Muscle layer of colon (tissue), 2 donors: ENCODE measurements at regions not wholly inside any gene's neighbourhood (a gene's known extent, or its start where the extent isn't known, plus 50 kb on each side); places are given as distances from the start of the nearest gene placed in this dataset.
"Not testable (repeated sequence)": the region's sequence is repeated elsewhere in the genome, so short reads cannot be mapped to it uniquely, and the experiment has no call there.

Experiments
- H3K27ac ChIP-seq: one replicate; pipeline ENCODE4 v1.7.0; 2013; ENCODE audit warnings: low read depth, mild to moderate bottlenecking, low read length, moderate library complexity
- H3K27me3 ChIP-seq, 2 donors: one replicate each; pipeline ENCODE4 v1.7.0; 2013; ENCODE audit warnings: low read length in 2 of 2, mild to moderate bottlenecking in 2 of 2; ENCODE audit not compliant: insufficient read depth in 2 of 2, control insufficient read depth in 1 of 2
- H3K36me3 ChIP-seq: one replicate; pipeline ENCODE4 v1.7.0; 2013; ENCODE audit warnings: mild to moderate bottlenecking, low read length; ENCODE audit not compliant: insufficient read depth
- H3K4me1 ChIP-seq: one replicate; pipeline ENCODE4 v1.7.0; 2013; ENCODE audit warnings: mild to moderate bottlenecking, low read length; ENCODE audit not compliant: insufficient read depth
- H3K4me3 ChIP-seq, 2 donors: one replicate each; pipeline ENCODE4 v1.7.0; 2013; ENCODE audit warnings: low read length in 2 of 2, low read depth in 1 of 2, mild to moderate bottlenecking in 1 of 2, moderate library complexity in 1 of 2
- H3K9ac ChIP-seq: one replicate; pipeline ENCODE4 v1.7.0; 2013; ENCODE audit warnings: low read length
- H3K9me3 ChIP-seq: one replicate; pipeline ENCODE4 v1.7.0; 2013; ENCODE audit warnings: mild to moderate bottlenecking, low read length
- donor health status: abdominal sarcoma.
- donor health status: Adenocarcinoma of cecum.

DNA sequence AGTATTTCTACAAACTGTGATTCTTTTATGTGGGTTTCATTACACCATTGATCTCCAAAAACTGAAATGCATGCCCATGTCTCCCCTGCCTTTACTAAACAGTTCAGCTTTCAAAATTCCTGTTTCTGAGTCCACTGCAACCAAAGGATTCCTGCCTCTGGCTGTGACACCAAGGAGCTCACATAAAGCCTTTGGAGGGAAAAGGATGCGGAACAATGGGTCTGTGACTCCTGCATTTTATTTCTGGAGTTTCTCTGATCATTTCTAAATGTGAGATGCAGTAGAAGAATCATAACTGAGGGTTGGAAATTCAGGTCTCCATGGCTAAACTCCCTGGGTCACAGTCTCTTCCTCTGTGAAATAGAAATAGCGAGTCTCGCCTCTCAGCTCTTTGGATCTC lies 149.5 kb downstream of the MEX3B start:
- Histone ChIP-seq H3K27ac (peak overlapping the region; percentile 41), H3K27me3 (no peaks in the 10 kb centered on the region), H3K4me1 (peaks cover 24% of the 10 kb centered on the region), H3K36me3 (no peaks in the 10 kb centered on the region), H3K9me3 (no peaks in the 10 kb centered on the region), H3K9ac (no peak overlapping the region), H3K4me3 (no peak overlapping the region)

DNA sequence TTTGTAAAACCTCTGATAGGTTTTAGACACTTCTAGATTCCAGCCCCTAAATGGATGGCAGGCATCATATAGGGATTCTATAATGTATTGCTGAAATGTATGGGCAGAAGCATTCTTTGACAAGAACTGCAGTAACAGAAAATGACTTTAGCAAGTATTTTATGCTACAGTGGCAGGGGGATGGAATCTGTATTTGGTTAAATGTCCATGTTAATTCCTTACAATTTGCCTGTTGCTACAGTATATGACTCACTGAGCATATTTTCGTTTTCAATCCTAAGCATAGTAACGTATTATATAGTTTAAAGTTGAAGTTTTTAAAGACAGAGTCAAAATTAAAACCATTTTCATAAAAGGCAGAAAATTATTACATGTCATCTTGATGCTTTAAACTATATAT lies 150.1 kb downstream of the MEX3B start:
- H3K4me1 ChIP-seq: peaks cover 24% of the 10 kb centered on the region
- H3K9ac ChIP-seq: no peak overlapping the region
- H3K4me3 ChIP-seq: no peak overlapping the region
- no peaks in the 10 kb centered on the region for H3K9me3 ChIP-seq
- no peaks in the 10 kb centered on the region for H3K36me3 ChIP-seq
- H3K27ac ChIP-seq: no peak overlapping the region
- H3K27me3 ChIP-seq: no peaks in the 10 kb centered on the region

DNA sequence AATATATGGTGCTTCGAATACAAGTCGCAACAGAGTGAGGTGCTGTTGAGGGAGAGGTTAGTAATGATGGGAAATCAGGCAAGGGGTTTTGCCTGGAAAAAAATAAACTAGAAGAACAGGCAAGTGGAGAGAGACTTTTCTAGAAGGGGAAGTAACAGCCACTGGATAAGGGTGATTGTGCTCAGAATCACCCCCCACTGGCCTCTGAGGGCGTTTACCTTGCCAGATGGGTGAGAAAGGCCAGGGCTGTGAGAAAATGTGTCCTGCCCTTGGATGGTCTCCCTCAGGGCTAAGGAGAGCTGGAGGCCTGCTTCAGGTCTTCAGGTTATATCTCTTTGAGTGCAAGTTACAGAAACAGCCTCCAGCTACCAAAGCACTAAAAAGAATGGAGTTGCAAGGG lies 151.8 kb downstream of the MEX3B start:
- Histone ChIP-seq H3K4me3 (no peak overlapping the region), H3K9me3 (no peaks in the 10 kb centered on the region), H3K27me3 (no peaks in the 10 kb centered on the region), H3K9ac (no peak overlapping the region), H3K36me3 (no peaks in the 10 kb centered on the region), H3K27ac (no peak overlapping the region), H3K4me1 (peaks cover 35% of the 10 kb centered on the region)

DNA sequence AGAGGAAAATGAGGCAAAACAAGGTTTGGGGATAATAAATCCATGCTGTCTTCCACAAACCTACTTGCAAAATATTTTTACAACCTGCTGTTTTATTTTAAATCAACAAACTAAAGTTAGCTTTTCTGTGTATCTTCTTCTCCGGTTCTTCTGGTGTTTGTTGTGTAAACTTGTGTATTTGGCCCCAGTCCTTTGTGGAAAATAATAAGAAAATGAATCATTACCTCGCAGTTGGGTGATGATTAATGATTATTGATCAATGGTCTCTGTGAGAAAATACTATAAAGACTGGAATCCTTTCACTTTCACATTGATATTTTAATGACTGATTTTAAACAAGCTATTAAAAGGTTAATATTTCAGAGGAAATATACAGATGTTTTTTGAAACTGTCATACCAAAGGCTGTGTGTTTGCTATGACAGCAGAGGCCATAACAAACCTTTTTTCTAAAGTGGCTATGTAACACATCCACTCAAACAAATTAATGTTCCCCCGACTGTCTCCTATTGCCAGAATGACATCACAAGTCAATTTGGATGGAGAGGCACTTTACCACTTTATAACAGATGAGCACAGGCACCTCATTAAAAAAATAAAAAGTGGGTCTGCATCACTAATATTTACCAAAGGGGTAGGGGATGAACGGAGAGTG lies 152.5 kb downstream of the MEX3B start:
- Histone ChIP-seq H3K27me3 (no peaks in the 10 kb centered on the region), H3K27ac (no peak overlapping the region), H3K4me1 (peaks cover 43% of the 10 kb centered on the region), H3K36me3 (no peaks in the 10 kb centered on the region), H3K9ac (no peak overlapping the region), H3K9me3 (no peaks in the 10 kb centered on the region), H3K4me3 (peak overlapping the region in 1 of 2 donors; percentile 15)

DNA sequence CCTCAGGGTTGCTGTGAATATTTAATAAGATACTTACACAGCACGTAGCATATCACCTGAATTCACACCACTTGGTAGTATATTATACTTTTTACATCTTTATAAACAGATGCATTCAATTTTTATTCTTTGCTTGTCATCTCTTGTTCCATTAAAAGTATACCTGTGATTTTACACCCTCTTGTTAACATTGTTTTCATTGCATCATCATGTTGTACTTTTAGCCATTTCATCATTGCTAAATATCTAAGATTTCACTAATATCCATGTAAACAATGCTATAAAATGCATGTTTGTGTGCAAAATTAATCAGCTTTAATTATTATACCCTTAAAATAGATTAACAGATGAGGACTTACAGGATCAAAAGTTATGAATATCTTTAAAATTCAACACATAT lies 155.3 kb downstream of the MEX3B start:
- Histone ChIP-seq H3K36me3 (no peaks in the 10 kb centered on the region), H3K4me1 (peaks cover 38% of the 10 kb centered on the region)

DNA sequence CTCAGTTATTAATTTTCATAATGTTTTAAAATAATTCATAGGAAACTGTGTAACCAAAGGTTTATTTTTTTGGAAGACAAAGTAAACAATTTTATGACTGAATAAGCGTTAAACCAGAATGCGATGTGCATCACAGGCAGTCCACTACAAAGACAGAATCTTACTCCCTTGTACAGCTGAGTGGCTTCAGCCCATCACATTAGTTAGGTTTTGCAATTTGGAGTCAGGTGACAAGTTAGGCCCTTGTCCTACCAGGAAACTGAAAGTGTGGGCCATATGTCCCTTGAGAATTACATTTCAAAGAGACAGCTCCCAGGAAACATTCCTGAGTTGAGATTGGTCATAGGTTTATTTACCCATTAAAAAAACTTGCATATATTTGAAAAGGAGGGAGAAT lies 156.3 kb downstream of the MEX3B start:
- H3K9ac ChIP-seq: no peak overlapping the region
- H3K9me3 ChIP-seq: no peaks in the 10 kb centered on the region
- H3K27ac ChIP-seq: peak overlapping the region; percentile 46
- no peak overlapping the region for H3K4me3 ChIP-seq
- H3K4me1 ChIP-seq: peaks cover 38% of the 10 kb centered on the region
- H3K36me3 ChIP-seq: no peaks in the 10 kb centered on the region
- H3K27me3 ChIP-seq: no peaks in the 10 kb centered on the region

More for the DNA sequence above, 155.3 kb downstream of the MEX3B start:
- Histone ChIP-seq H3K9ac (no peak overlapping the region), H3K9me3 (no peaks in the 10 kb centered on the region), H3K4me3 (no peak overlapping the region), H3K27ac (no peak overlapping the region), H3K27me3 (no peaks in the 10 kb centered on the region)

DNA sequence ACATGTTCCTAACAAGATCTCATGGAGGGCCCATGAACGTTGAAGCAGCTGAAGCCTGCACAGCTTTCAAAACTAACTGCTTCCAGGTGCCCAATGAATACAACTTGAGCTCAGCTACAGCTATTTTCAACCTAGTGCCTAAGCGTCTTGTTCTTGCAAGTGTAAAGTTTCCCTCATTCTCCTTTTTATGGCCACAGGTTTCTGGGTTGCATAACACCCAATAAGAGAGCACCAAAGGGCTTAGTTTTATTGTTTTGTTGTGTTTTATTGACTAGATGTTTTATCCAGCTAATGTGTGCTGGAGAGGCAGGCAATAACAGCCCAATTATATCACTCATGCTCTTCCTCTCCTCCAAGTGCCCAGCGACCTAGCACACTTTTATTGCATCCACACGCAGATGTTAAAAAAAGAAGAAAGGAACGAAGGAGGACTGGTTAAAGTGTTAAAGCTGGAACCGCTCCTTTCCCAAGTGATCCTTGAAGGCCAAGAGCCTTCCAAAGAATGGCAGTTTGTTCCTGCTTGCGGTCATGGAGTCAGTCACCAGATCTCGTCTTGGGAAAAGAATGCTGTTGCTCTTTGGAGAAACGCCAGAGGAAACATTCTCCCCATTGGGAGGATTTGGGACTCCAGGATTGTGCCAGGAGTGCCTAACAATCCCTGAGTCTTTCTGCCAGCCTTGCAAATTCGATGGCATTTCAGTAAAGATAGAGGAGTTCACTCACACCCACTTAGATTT lies 156.9 kb downstream of the MEX3B start:
- peak overlapping the region; percentile 46 for H3K27ac ChIP-seq
- H3K9me3 ChIP-seq: no peaks in the 10 kb centered on the region
- no peaks in the 10 kb centered on the region for H3K36me3 ChIP-seq
- no peaks in the 10 kb centered on the region for H3K27me3 ChIP-seq
- peaks cover 38% of the 10 kb centered on the region for H3K4me1 ChIP-seq
- no peak overlapping the region for H3K9ac ChIP-seq
- H3K4me3 ChIP-seq: no peak overlapping the region

DNA sequence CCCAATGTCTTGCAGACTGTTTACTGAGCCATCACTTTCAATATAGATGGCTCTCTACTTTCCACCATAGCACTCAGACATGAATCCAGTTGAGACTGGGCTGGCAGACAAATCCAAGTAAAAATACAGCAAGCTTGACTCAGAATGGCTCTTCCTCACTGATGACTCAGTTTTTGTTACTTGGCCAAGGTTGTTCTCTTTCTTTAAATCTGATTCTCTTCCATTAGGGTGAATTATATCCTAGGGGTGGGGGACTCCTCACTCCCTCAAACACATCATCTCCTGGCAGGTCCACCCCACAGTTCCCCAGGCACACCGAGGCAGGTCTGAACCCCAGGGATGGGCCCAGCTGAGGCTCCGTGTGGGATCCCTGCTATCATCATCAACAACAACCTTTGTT lies 157.9 kb downstream of the MEX3B start:
- Histone ChIP-seq H3K4me3 (peak overlapping the region in 1 of 2 donors; percentile 7), H3K27me3 (no peaks in the 10 kb centered on the region), H3K9me3 (no peaks in the 10 kb centered on the region), H3K4me1 (peaks cover 30% of the 10 kb centered on the region), H3K36me3 (no peaks in the 10 kb centered on the region), H3K27ac (peak overlapping the region; percentile 65), H3K9ac (no peak overlapping the region)

DNA sequence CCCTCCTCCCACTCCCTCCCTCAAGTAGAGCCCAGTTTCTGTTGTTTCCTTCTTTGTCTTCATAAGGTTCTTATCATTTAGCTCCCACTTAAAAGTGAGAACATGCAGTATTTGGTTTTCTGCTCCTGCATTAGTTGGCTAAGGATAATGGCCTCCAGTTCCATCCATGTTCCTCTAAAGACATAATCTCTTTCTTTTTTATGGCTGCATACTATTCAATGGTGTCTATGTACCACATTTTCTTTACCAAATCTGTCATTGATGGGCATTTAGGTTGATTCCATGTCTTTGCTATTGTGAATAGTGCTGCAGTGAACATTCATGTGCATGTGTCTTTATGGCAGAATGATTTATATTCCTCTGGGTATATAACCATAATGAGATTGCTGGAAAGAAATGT lies 158.6 kb downstream of the MEX3B start:
- not testable (repeated sequence) for H3K9me3 ChIP-seq, H3K36me3 ChIP-seq, H3K4me3 ChIP-seq, H3K27ac ChIP-seq, H3K27me3 ChIP-seq, H3K9ac ChIP-seq
- peaks cover 27% of the 10 kb centered on the region for H3K4me1 ChIP-seq

DNA sequence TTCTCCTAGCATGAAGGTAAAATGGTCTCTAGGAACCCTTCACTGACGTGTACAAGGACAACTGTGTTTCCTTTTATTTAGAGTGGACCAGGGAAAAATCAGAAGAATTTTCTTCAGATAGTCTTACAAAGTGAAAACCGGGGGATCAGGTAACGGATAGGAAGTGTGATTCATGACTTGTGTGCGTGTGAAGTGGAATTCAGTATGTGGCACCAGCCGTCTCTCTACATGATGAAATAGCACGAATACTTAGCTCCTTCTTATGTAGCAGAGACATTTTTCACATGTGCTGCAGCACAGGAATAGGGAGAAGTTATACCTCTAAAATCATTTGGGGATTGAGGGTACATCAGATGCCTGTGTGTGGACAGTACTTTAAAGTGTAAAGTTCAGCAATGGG lies 159.2 kb downstream of the MEX3B start:
- Histone ChIP-seq H3K4me1 (peaks cover 27% of the 10 kb centered on the region), H3K27ac (no peak overlapping the region), H3K27me3 (no peaks in the 10 kb centered on the region), H3K9ac (no peak overlapping the region), H3K4me3 (no peak overlapping the region), H3K36me3 (no peaks in the 10 kb centered on the region), H3K9me3 (no peaks in the 10 kb centered on the region)

DNA sequence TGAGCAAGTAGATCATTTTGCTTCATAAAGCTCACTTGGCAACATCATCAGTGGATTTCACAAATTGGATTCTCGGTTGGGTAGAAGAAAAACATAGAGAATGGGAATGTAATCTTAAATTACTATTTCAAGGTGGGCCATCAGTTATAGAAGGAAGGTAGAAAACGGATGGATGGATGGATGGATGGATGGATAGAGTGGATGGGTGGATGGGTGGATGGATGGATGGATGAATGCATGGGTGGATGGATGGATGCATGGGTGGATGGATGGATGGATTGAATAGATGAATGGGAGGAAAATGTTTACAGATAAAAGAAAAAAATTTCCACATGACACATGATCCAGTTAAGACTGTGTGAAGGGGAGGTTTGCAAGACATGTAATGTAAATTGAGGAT lies 159.7 kb downstream of the MEX3B start:
- no peaks in the 10 kb centered on the region for H3K36me3 ChIP-seq
- no peak overlapping the region for H3K9ac ChIP-seq
- H3K4me3 ChIP-seq: no peak overlapping the region
- peaks cover 27% of the 10 kb centered on the region for H3K4me1 ChIP-seq
- H3K27me3 ChIP-seq: no peaks in the 10 kb centered on the region
- H3K27ac ChIP-seq: no peak overlapping the region
- no peaks in the 10 kb centered on the region for H3K9me3 ChIP-seq

DNA sequence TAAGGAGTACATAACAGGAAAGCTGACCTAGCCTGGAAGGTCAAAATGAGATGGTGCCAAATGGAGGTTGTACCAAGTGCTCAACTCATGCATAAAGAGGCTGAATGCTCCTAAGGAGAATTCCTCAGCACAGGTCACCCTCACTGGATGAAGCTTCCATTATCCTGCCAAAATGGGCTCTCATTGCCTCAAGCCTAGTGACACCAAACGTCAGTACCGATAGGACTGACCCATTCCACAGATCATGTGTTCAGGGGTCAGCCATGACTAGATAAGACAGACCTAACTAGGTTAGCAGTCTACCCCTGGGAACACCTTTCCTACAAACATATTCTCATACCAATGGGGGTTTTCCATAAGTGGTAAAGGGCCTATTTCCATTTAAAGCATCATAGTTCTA lies 160.7 kb downstream of the MEX3B start:
- peaks cover 26% of the 10 kb centered on the region for H3K4me1 ChIP-seq
- no peaks in the 10 kb centered on the region for H3K9me3 ChIP-seq
- H3K36me3 ChIP-seq: no peaks in the 10 kb centered on the region
- no peak overlapping the region for H3K27ac ChIP-seq
- no peak overlapping the region for H3K4me3 ChIP-seq
- H3K27me3 ChIP-seq: no peaks in the 10 kb centered on the region
- H3K9ac ChIP-seq: no peak overlapping the region
